Activated CD4-positive, alpha-beta T cell treated with anti-CD3 and anti-CD28 coated beads, Interleukin-2, amount 10 ng/mL, durations not matched to agents 7 days and 5 days (primary cell): ENCODE measurements at regions not wholly inside any gene's neighbourhood (a gene's known extent, or its start where the extent isn't known, plus 50 kb on each side); places are given as distances from the start of the nearest gene placed in this dataset.

Experiments
- CTCF ChIA-PET: fragments of 350-600 bp; sonication (Branson Sonifier 250); formaldehyde crosslinking; loops from one replicate; lab custom pipeline; 2021; ENCODE audit warnings: antibody characterized with exemption; lab: Charles Lee
- POLR2A ChIA-PET: fragments of 350-600 bp; sonication (Branson Sonifier 250); formaldehyde crosslinking; loops from one replicate; lab custom pipeline; 2021; ENCODE audit warnings: antibody characterized with exemption; lab: Charles Lee
- DNase-seq: peaks from one replicate; pipeline ENCODE4 v3.0.0-alpha.2; 2020
- H3K27ac Mint-ChIP-seq: one replicate; pipeline ENCODE4 v1.8.0; 2021; ENCODE audit warnings: mild to moderate bottlenecking, moderate library complexity, mixed read lengths
- H3K27me3 Mint-ChIP-seq: one replicate; pipeline ENCODE4 v1.8.0; 2021; ENCODE audit warnings: mixed read lengths
- H3K36me3 Mint-ChIP-seq: one replicate; pipeline ENCODE4 v1.8.0; 2021; ENCODE audit warnings: low read depth, mixed read lengths
- H3K4me1 Mint-ChIP-seq: one replicate; pipeline ENCODE4 v1.8.0; 2021; ENCODE audit warnings: mixed read lengths
- H3K4me3 Mint-ChIP-seq: one replicate; pipeline ENCODE4 v1.8.0; 2021; ENCODE audit warnings: mild to moderate bottlenecking, moderate library complexity, mixed read lengths
- H3K9me3 Mint-ChIP-seq: one replicate; pipeline ENCODE4 v1.8.0; 2021; ENCODE audit warnings: mixed read lengths

GRCh38 chr12:113748707-113749432, 217.3 kb downstream of the RBM19 start:
- POLR2A ChIA-PET = no interaction called here
- peaks cover 2% of the 10 kb centered on the region for H3K27me3 Mint-ChIP-seq
- CTCF ChIA-PET = no interaction called here

GRCh38 chr12:113747017-113747416, 219.1 kb downstream of the RBM19 start:
- no peaks in the 10 kb centered on the region for H3K9me3 Mint-ChIP-seq
- H3K27ac Mint-ChIP-seq = no peak overlapping the region
- POLR2A ChIA-PET = no interaction called here
- H3K27me3 Mint-ChIP-seq = peaks cover 2% of the 10 kb centered on the region
- no peaks in the 10 kb centered on the region for H3K4me1 Mint-ChIP-seq
- no peak for DNase-seq
- no peak overlapping the region for H3K4me3 Mint-ChIP-seq
- H3K36me3 Mint-ChIP-seq = no peaks in the 10 kb centered on the region
- CTCF ChIA-PET = interaction anchor here (0.5 to 0.9 kb wide), 3 partner anchors 10 to 229 kb away, joined by 3 read pairs; no protein-coding TSS in a partner anchor

More at GRCh38 chr12:113748707-113749432, 217.3 kb downstream of the RBM19 start:
- no peaks in the 10 kb centered on the region for H3K36me3 Mint-ChIP-seq
- H3K4me3 Mint-ChIP-seq = no peak overlapping the region
- H3K4me1 Mint-ChIP-seq = no peaks in the 10 kb centered on the region
- no peak overlapping the region for H3K27ac Mint-ChIP-seq
- DNase-seq = no peak
- H3K9me3 Mint-ChIP-seq = no peaks in the 10 kb centered on the region

DNA sequence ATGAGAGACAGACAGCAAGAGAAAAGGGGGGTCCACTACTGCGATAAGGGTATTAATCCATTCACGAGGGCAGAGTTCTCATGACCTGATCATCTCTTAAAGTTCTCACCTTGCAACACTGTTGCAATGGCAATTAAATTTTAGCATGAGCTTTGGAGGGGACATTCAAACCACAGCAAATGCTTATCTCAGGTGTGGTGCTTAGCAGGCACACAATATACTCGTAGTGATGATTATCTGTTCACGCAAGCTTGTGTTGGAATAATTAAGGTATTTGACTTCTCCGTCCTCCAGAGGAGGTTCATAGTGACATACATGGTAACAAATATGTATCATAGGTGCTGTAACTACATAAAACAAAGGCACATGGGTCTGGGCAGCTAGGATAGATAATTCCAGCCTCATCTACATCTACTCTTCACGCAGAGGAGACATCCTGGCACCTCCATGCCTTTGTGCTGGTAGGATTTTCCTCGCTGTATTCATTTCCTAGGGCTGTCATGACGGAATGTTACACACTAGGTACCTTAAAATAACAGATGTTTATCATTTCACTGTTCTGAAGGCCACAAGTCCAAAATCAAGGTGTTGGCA, 221.2 kb downstream of the RBM19 start:
- CTCF ChIA-PET = no interaction called here
- Mint-ChIP-seq H3K27me3 (peaks cover 2% of the 10 kb centered on the region), H3K36me3 (no peaks in the 10 kb centered on the region), H3K27ac (no peak overlapping the region), H3K4me3 (no peak overlapping the region), H3K4me1 (no peaks in the 10 kb centered on the region), H3K9me3 (no peaks in the 10 kb centered on the region)
- no peak for DNase-seq
- POLR2A ChIA-PET = no interaction called here

GRCh38 chr12:113742801-113743200, 223.3 kb downstream of the RBM19 start:
- no peaks in the 10 kb centered on the region for H3K4me1 Mint-ChIP-seq
- ChIA-PET POLR2A (no interaction called here), CTCF (no interaction called here)
- no peaks in the 10 kb centered on the region for H3K9me3 Mint-ChIP-seq
- H3K4me3 Mint-ChIP-seq = no peak overlapping the region
- no peak for DNase-seq
- H3K27me3 Mint-ChIP-seq = peaks cover 2% of the 10 kb centered on the region
- H3K36me3 Mint-ChIP-seq = no peaks in the 10 kb centered on the region
- H3K27ac Mint-ChIP-seq = no peak overlapping the region

GRCh38 chr12:113740699-113741098, 225.4 kb downstream of the RBM19 start:
- H3K36me3 Mint-ChIP-seq = no peaks in the 10 kb centered on the region
- H3K27me3 Mint-ChIP-seq = no peaks in the 10 kb centered on the region
- DNase-seq = no peak
- H3K4me3 Mint-ChIP-seq = no peak overlapping the region
- H3K9me3 Mint-ChIP-seq = no peaks in the 10 kb centered on the region
- no peaks in the 10 kb centered on the region for H3K4me1 Mint-ChIP-seq
- ChIA-PET CTCF (no interaction called here), POLR2A (no interaction called here)
- no peak overlapping the region for H3K27ac Mint-ChIP-seq

DNA sequence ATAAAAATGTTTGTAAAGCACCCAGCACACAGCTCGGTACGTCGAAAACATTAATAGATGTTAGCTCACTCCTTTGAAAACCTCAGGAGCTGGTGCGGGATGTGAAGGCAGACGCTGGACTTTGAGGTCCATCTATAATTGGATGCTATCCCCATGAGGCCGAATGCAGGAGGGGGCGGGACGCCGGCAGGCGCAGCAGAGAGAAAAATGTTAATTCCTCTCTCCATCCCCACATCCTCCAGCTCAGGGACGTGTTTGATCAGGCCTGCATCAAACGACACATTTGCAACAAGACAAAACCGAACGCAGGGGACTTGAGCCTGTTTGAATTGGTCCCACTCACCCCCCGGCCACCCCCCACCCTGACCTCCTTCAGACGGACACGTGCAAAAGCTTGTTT, 231.0 kb downstream of the RBM19 start:
- H3K4me3 Mint-ChIP-seq = no peak overlapping the region
- POLR2A ChIA-PET = no interaction called here
- H3K36me3 Mint-ChIP-seq = no peaks in the 10 kb centered on the region
- H3K4me1 Mint-ChIP-seq = no peaks in the 10 kb centered on the region
- DNase-seq = no peak
- peaks cover 3% of the 10 kb centered on the region for H3K27me3 Mint-ChIP-seq
- H3K27ac Mint-ChIP-seq = no peak overlapping the region
- H3K9me3 Mint-ChIP-seq = no peaks in the 10 kb centered on the region
- CTCF ChIA-PET = no interaction called here

DNA sequence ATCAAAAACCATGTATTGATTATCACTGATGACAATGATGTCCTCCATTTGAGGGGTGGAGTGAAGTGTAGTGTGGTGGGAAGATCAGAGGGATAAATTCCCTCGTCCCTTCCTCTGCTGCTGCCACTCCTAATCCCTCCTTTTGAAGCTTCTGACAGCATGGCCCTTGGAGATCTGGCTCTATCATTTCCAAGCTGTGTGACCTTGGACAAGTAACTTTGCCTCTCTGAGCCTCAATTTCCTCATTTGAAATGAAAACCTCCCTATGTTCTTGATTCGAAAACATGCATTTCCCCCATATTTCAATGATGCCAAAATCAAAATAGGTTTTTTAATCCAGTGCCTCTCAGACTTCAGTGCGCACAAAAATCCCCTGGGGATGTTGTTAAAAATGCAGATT, 231.6 kb downstream of the RBM19 start:
- peaks cover 3% of the 10 kb centered on the region for H3K27me3 Mint-ChIP-seq
- no peaks in the 10 kb centered on the region for H3K9me3 Mint-ChIP-seq
- POLR2A ChIA-PET = no interaction called here
- no peak overlapping the region for H3K27ac Mint-ChIP-seq
- CTCF ChIA-PET = no interaction called here
- DNase-seq = no peak
- no peaks in the 10 kb centered on the region for H3K36me3 Mint-ChIP-seq
- H3K4me1 Mint-ChIP-seq = no peaks in the 10 kb centered on the region
- no peak overlapping the region for H3K4me3 Mint-ChIP-seq

- no peak for DNase-seq
- POLR2A ChIA-PET = no interaction called here
- Mint-ChIP-seq H3K27me3 (peaks cover 3% of the 10 kb centered on the region), H3K9me3 (no peaks in the 10 kb centered on the region), H3K4me3 (no peak overlapping the region), H3K27ac (no peak overlapping the region), H3K4me1 (no peaks in the 10 kb centered on the region), H3K36me3 (no peaks in the 10 kb centered on the region)
- CTCF ChIA-PET = no interaction called here
Measured at GRCh38 chr12:113732916-113733315, 233.2 kb downstream of the RBM19 start.

GRCh38 chr12:113727651-113728061, 238.5 kb downstream of the RBM19 start:
- Mint-ChIP-seq H3K4me1 (no peaks in the 10 kb centered on the region), H3K4me3 (no peak overlapping the region), H3K9me3 (no peaks in the 10 kb centered on the region), H3K27ac (no peak overlapping the region), H3K36me3 (no peaks in the 10 kb centered on the region), H3K27me3 (no peaks in the 10 kb centered on the region)
- ChIA-PET CTCF (no interaction called here), POLR2A (no interaction called here)
- no peak for DNase-seq

DNA sequence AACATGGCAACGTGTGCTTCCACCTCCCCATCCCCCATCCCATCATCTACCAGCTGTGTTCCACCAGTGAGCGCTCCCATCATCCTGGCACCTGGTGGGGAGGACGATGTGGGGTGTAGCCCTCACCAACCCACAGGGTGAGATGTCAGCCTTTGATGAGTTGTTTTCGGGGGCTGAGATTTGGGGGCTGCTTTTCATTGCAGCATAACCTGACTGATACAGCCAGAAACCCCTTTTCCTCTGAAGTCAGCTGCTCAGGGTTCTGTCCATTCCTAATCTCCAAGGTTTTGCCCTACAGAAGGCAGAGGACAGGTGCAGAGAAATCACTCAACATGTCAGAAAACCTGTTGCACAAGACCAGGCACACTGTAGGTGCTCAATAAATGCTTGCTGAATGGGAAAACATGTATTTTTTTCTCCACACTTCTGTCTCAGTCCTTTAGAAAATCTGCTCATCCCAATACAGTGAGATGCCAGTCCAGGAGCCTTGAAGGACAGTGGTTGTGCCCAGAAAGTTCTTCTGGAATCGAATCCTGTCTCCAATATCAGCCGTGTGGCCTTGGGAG, 239.8 kb downstream of the RBM19 start:
- H3K4me3 Mint-ChIP-seq = no peak overlapping the region
- no peak overlapping the region for H3K27ac Mint-ChIP-seq
- H3K36me3 Mint-ChIP-seq = no peaks in the 10 kb centered on the region
- DNase-seq = no peak
- POLR2A ChIA-PET = no interaction called here
- H3K27me3 Mint-ChIP-seq = no peaks in the 10 kb centered on the region
- no peaks in the 10 kb centered on the region for H3K9me3 Mint-ChIP-seq
- no peaks in the 10 kb centered on the region for H3K4me1 Mint-ChIP-seq
- CTCF ChIA-PET = no interaction called here

GRCh38 chr12:113725557-113725876, 240.6 kb downstream of the RBM19 start:
- Mint-ChIP-seq H3K27ac (no peak overlapping the region), H3K27me3 (no peaks in the 10 kb centered on the region), H3K4me3 (no peak overlapping the region), H3K9me3 (no peaks in the 10 kb centered on the region), H3K4me1 (no peaks in the 10 kb centered on the region), H3K36me3 (no peaks in the 10 kb centered on the region)
- ChIA-PET CTCF (no interaction called here), POLR2A (no interaction called here)
- DNase-seq = no peak

GRCh38 chr12:113724794-113725556, 241.2 kb downstream of the RBM19 start:
- DNase-seq = no peak
- ChIA-PET CTCF (no interaction called here), POLR2A (no interaction called here)
- Mint-ChIP-seq H3K27ac (no peak overlapping the region), H3K36me3 (no peaks in the 10 kb centered on the region), H3K4me3 (no peak overlapping the region), H3K4me1 (no peaks in the 10 kb centered on the region), H3K9me3 (no peaks in the 10 kb centered on the region), H3K27me3 (no peaks in the 10 kb centered on the region)

DNA sequence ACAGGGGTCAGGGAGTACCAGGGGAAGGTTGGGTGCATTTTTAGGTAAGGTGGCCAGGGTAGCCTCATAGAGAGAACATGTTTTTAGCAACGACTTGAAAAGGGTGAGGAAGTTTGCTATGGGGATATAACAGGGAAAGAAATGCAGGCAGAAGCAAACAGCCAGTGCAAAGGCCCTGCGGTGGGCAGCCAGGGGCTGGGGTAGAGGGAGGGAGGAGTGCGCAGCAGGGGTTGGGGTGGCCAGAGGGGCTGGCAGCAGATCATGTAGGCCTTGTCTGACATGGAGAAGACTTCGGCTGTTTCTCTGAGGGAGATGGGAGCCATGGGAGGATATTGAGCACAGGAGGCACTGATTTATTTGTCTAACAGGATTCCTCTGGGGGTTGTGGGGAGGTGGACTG, 242.5 kb downstream of the RBM19 start:
- Mint-ChIP-seq H3K27me3 (no peaks in the 10 kb centered on the region), H3K4me1 (no peaks in the 10 kb centered on the region), H3K4me3 (no peak overlapping the region), H3K27ac (no peak overlapping the region), H3K9me3 (no peaks in the 10 kb centered on the region), H3K36me3 (no peaks in the 10 kb centered on the region)
- ChIA-PET CTCF (no interaction called here), POLR2A (no interaction called here)
- DNase-seq = no peak
